Muscle of back (tissue), 3 donors: ENCODE measurements at regions not wholly inside any gene's neighbourhood (a gene's known extent, or its start where the extent isn't known, plus 50 kb on each side); places are given as distances from the start of the nearest gene placed in this dataset.

ENCODE experiments used
- DNase-seq, 3 donors: peaks; one replicate each; pipeline versions ENCODE4 v3.0.0 to v3.0.0-alpha.2; 2013

DNA sequence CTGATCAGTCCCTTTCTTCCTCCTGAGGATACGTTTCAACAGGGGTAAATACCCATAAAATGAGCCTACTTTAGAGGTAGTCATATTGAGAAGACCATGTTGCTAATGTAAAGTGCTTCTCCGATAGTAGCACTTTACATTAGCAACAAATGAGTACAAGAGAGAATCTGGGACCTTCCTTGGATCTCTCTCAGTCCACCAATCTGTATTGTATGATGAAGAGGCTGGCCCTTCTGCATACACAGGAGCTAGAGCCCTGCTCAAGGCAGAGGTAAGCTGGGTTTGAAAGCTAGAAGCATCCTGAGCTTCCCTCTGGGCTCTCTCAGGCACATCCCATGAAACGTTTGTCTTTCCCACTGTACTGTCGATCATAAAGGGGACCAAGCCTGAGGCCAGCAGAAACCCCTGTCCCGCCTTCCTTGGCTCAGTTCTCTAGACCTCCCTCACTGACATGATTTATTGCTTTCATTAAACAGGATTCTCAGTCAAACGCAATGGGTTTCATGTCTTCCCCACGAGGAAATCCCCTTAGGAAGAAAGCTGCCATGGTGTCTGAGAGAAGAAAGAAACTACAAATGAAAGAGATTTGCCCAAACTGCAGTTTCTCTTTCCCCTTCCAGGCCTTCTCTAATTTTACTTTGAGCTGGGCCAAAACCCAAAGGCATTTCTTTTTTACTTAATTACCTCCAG lies 62.8 kb upstream of the BCAR3 start:
- DNase-seq = no peak

DNA sequence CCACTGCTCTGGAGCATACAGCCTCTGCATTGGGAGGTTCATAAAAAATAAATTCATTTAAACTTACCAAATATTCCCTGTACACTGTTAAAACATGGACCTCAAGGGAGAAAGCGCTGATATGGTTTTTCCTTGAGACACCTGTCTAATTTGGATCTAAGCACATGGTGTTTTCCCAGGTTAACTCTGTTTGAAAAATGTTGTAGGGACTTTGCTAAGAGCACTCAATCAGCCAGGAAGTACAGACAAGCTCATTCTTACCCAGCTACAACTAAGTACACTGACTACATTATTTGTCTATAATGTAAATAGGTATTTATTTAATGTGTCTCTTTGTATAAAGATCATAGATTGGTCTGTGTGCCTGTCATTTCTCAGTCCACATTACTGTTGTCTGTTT lies 61.8 kb upstream of the BCAR3 start:
- DNase-seq = no peak

DNA sequence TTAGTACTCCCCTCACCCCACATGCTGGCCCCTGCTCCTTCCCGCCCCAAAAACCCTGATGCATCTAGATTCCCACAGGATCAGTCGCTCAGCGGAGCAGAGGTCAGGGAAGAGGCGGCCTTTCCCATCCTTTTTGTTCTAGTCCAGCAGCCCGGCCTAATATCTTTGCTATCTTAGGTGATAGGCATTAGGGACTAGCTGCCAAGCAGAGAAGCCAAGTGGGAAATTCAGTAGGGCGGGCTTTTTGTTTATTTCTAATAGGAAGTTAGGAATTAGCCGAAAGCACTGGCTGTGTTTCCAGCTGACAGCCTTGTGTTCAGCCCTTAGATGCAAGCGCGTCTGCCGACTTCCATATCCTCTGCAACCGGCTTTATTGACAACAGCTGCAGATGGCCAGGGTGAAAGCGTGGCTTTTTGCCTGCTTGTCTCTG lies 59.0 kb upstream of the BCAR3 start:
- peak; percentile 58 to 77 (median 60) for DNase-seq

DNA sequence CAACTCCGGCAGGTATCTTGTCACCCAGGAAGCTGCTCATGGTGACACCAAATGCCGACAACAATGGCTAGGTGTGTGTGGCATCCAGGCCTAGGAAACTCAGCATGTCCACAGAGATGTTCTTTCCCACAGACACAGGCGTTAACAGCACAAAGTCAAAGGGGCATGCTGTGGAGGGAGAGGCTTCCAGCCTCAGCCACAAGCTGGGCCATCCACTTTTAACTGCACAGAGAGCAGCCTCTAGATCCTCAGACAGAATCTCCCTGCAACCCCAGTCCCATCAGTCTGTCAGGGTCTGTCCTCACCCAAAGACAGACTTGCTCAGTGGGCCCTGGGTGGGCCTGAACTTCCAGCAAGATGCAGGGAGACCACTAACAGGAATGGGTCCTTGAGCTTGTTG lies 58.5 kb upstream of the BCAR3 start:
- DNase-seq = no peak

DNA sequence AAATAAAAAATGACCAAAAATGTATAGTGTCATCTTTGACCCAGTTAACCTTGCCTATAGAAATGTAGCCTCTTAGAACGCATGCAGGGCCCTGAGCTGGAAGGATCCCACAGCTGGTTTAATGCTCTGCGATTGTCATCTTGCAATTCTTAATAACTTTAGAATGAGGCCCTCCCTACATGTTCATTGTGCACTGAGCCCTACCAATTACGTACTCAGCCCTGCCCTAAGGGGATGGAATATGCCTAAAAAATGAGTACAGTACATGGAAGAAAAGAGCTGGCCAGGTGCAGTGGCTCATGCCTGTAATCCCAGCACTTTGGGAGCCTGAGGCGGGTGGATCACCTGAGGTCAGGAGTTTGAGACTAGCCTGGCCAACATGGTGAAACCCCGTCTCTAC lies 57.8 kb upstream of the BCAR3 start:
- DNase-seq = no peak

DNA sequence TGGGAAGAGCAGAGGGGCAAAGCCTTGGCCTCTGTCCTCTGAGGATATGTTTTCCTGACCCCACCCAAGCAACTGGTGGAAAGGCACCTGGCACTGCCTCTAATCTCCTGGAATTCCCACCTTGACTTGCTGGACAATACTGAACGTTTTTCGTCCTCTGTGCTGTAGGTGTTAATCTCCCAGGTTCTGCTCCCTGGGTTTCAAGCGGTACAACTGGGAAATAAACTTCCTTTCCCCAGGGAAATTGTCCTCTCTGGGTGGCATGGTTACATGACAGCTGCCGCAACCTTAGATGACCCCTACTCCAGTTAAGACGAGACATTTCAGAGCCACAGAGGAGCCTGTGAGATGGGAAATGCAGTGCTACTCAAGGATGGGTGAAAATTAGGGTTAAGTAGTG lies 57.3 kb upstream of the BCAR3 start:
- DNase-seq = no peak

DNA sequence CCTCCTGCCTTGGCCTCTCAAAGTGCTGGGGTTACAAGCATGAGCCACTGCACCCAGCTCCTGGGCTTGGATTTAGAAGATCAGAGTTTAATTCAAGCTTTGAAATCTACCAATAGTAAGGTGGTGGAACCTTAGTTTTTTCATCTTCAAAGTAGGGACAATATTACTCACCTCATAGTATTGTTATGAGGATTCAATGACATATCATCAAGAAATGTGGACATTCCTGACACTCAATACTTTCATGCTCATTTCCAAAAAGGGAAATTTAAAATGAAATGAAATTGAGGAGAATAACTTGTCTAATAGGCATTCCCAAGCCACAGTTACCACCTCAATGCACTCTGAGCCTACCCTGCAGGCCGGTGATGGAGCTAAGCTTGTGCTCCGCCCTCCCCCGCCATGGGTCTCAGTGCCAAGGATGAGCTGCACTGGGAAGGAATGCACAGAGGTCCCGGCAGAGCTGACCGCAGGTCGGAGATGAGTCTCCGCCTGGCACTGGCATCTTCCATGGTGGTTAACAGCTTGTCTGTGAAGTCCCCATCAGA lies 56.5 kb upstream of the BCAR3 start:
- DNase-seq = peak in 1 of 3 donors; percentile 91

DNA sequence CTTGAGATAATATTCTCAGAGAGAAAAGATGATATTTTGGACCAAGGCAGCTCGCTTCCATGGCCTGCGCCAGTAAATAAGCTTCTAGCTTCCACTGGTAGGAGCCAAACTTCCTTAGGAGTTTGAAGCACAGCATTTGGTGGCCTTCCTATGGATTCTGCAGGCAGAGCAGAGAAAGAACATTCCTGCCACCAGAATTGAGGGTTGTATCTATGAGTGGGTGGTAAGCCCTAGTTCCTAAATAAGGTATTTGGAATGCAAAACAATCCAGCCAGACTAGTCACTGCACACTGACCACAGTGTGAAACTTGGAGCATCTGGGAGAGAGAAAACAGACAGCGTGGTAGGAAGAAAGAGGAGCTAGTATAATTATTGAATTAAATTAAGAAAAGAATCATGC lies 54.1 kb upstream of the BCAR3 start:
- DNase-seq = peak in 1 of 3 donors; percentile 89

DNA sequence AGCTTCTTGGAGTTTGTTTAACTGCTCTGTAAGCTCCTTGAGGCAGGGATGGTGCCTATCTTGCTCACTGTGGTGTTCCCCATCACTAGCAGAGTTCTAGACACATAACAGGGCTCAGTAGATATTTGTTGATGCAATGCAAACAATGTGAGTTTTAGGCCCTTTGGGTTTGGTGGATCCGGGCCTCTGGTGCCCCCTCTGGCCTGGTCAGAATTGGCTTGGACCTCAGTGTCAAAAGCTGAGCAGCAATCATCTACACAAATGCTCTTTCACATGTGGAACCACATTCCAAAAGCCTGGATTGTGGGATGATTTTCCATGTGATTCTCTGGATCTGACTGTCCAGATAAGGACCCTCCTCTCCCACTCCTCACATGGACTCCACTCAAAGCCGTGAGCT lies 53.4 kb upstream of the BCAR3 start:
- no peak for DNase-seq

DNA sequence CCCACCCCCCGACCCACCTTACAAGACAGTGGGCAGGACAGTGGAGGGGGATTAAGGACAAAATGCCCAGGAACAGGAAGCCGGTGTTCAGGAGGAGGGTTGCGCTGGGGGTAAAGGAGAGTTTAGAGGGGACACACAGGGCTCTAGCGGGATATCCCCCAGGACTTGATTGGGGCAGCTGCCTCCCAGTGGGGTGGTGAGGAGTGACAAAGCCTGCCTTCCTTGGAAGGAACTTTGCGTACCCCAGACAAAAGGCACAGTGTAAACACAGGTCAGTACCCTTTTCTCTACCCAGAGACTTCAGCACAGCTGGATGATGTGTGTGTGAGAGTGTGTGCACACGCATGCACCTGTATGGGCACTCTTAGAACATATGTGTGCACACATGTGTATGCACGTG lies 51.7 kb upstream of the BCAR3 start:
- no peak for DNase-seq

DNA sequence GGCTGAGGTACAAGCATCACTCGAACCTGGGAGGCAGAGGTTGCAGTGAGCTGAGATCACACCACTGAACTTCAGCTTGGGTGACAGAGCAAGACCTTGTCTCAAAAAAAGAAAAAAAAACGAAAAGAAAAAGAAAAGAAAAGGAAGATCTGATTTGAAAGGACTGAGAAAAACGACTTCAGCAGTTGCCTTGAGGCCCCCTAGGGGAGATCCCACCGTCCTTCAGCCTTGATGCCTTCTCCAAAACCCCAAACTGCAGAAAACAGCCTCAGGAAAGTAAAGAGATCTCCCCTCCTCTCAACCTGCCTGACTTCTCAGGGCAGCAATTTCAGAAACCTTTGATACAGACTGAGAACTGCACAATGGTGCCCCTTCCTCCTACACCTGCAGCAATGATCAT lies 50.9 kb upstream of the BCAR3 start:
- DNase-seq = no peak
